Body of pancreas (tissue), 4 donors: ENCODE measurements at regions not wholly inside any gene's neighbourhood (a gene's known extent, or its start where the extent isn't known, plus 50 kb on each side); places are given as distances from the start of the nearest gene placed in this dataset.

Experiments
- POLR2A ChIP-seq, 3 donors: fragments of 450-650 bp; IDR thresholded peaks; one replicate each; pipeline ENCODE4 v1.6.1; 2016; ENCODE audit warnings: antibody characterized with exemption in 3 of 3, mild to moderate bottlenecking in 2 of 3
- TF ChIP-seq, protein P1 (sequence below), 7 experiments: fragments of 450-650 bp in 4 of 7; fragments of 200-600 bp in 3 of 7; sonication (generic) in 3 of 7; IDR thresholded peaks; one replicate each; pipeline ENCODE4 v1.5.1; 2016 to 2019; ENCODE audit warnings: antibody characterized with exemption in 7 of 7

- TF ChIP-seq, protein P1, sequence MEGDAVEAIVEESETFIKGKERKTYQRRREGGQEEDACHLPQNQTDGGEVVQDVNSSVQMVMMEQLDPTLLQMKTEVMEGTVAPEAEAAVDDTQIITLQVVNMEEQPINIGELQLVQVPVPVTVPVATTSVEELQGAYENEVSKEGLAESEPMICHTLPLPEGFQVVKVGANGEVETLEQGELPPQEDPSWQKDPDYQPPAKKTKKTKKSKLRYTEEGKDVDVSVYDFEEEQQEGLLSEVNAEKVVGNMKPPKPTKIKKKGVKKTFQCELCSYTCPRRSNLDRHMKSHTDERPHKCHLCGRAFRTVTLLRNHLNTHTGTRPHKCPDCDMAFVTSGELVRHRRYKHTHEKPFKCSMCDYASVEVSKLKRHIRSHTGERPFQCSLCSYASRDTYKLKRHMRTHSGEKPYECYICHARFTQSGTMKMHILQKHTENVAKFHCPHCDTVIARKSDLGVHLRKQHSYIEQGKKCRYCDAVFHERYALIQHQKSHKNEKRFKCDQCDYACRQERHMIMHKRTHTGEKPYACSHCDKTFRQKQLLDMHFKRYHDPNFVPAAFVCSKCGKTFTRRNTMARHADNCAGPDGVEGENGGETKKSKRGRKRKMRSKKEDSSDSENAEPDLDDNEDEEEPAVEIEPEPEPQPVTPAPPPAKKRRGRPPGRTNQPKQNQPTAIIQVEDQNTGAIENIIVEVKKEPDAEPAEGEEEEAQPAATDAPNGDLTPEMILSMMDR (IDR thresholded peaks at IDR 0.05): no peak
- TF ChIP-seq POLR2A (IDR thresholded peaks at IDR 0.05): no peak
These were observed 160.1 kb upstream of the PMEPA1 start for GRCh38 chr20:57869951-57870315.
